ENCODE measurements at regions not wholly inside any gene's neighbourhood (a gene's known extent, or its start where the extent isn't known, plus 50 kb on each side); places are given as distances from the start of the nearest gene placed in this dataset.

DNA sequence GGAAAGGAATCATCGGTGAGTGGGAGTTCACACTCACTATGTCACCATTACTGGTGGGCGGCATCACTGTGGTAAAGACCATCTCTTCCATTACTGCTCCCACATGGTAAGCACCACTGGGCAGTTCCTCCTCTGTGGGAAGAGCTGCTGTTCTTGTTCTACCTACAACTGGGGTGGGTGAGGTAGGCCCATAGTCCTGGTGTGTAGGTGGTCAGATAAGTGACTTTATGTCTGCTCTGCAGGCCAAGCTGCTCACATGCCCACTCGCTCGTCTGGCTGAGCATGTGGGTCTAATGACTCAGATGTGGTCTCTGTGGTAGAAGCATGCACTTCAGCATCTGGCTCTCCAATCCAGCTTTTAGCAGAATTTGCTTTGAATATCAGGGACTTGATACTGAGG, 82.9 kb downstream of the TMEM215 start:
- TF ChIP-seq JUNB (IDR thresholded peaks at IDR 0.05; ENCODE audit: unreplicated experiment) (no peak), POLR2AphosphoS5 (IDR thresholded peaks at IDR 0.05; ENCODE audit: low read depth) (no peak), EZH2phosphoT487 (IDR thresholded peaks at IDR 0.05; ENCODE audit: unreplicated experiment) (no peak), CREB1 (CRISPR knock-in tag; IDR thresholded peaks at IDR 0.05; ENCODE audit: low read depth) (no peak), ETS1 (IDR thresholded peaks at IDR 0.05) (no peak), REST (IDR thresholded peaks at IDR 0.05; ENCODE audit: unreplicated experiment) (no peak), EZH2 (IDR thresholded peaks at IDR 0.05; ENCODE audit: low read depth, unreplicated experiment) (no peak), NANOG (IDR thresholded peaks at IDR 0.05; ENCODE audit: borderline replicate concordance) (no peak), STAT1 (IDR thresholded peaks at IDR 0.05; ENCODE audit: unreplicated experiment) (no peak), ZNF114 (CRISPR knock-in tag; IDR thresholded peaks at IDR 0.05) (no peak), ZNF331 (CRISPR knock-in tag; IDR thresholded peaks at IDR 0.05; ENCODE audit: low read depth) (no peak)
- TF ChIP-seq, protein P1, sequence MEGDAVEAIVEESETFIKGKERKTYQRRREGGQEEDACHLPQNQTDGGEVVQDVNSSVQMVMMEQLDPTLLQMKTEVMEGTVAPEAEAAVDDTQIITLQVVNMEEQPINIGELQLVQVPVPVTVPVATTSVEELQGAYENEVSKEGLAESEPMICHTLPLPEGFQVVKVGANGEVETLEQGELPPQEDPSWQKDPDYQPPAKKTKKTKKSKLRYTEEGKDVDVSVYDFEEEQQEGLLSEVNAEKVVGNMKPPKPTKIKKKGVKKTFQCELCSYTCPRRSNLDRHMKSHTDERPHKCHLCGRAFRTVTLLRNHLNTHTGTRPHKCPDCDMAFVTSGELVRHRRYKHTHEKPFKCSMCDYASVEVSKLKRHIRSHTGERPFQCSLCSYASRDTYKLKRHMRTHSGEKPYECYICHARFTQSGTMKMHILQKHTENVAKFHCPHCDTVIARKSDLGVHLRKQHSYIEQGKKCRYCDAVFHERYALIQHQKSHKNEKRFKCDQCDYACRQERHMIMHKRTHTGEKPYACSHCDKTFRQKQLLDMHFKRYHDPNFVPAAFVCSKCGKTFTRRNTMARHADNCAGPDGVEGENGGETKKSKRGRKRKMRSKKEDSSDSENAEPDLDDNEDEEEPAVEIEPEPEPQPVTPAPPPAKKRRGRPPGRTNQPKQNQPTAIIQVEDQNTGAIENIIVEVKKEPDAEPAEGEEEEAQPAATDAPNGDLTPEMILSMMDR (conservative IDR thresholded peaks at IDR 0.05; ENCODE audit: low read depth in 2 of 2): no peak
- TF ChIP-seq, protein P2, sequence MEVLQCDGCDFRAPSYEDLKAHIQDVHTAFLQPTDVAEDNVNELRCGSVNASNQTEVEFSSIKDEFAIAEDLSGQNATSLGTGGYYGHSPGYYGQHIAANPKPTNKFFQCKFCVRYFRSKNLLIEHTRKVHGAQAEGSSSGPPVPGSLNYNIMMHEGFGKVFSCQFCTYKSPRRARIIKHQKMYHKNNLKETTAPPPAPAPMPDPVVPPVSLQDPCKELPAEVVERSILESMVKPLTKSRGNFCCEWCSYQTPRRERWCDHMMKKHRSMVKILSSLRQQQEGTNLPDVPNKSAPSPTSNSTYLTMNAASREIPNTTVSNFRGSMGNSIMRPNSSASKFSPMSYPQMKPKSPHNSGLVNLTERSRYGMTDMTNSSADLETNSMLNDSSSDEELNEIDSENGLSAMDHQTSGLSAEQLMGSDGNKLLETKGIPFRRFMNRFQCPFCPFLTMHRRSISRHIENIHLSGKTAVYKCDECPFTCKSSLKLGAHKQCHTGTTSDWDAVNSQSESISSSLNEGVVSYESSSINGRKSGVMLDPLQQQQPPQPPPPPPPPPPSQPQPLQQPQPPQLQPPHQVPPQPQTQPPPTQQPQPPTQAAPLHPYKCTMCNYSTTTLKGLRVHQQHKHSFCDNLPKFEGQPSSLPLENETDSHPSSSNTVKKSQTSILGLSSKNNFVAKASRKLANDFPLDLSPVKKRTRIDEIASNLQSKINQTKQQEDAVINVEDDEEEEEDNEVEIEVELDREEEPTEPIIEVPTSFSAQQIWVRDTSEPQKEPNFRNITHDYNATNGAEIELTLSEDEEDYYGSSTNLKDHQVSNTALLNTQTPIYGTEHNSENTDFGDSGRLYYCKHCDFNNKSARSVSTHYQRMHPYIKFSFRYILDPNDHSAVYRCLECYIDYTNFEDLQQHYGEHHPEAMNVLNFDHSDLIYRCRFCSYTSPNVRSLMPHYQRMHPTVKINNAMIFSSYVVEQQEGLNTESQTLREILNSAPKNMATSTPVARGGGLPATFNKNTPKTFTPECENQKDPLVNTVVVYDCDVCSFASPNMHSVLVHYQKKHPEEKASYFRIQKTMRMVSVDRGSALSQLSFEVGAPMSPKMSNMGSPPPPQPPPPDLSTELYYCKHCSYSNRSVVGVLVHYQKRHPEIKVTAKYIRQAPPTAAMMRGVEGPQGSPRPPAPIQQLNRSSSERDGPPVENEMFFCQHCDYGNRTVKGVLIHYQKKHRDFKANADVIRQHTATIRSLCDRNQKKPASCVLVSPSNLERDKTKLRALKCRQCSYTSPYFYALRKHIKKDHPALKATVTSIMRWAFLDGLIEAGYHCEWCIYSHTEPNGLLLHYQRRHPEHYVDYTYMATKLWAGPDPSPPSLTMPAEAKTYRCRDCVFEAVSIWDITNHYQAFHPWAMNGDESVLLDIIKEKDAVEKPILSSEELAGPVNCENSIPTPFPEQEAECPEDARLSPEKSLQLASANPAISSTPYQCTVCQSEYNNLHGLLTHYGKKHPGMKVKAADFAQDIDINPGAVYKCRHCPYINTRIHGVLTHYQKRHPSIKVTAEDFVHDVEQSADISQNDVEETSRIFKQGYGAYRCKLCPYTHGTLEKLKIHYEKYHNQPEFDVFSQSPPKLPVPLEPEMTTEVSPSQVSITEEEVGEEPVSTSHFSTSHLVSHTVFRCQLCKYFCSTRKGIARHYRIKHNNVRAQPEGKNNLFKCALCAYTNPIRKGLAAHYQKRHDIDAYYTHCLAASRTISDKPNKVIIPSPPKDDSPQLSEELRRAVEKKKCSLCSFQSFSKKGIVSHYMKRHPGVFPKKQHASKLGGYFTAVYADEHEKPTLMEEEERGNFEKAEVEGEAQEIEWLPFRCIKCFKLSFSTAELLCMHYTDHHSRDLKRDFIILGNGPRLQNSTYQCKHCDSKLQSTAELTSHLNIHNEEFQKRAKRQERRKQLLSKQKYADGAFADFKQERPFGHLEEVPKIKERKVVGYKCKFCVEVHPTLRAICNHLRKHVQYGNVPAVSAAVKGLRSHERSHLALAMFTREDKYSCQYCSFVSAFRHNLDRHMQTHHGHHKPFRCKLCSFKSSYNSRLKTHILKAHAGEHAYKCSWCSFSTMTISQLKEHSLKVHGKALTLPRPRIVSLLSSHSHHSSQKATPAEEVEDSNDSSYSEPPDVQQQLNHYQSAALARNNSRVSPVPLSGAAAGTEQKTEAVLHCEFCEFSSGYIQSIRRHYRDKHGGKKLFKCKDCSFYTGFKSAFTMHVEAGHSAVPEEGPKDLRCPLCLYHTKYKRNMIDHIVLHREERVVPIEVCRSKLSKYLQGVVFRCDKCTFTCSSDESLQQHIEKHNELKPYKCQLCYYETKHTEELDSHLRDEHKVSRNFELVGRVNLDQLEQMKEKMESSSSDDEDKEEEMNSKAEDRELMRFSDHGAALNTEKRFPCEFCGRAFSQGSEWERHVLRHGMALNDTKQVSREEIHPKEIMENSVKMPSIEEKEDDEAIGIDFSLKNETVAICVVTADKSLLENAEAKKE (CRISPR knock-in tag; IDR thresholded peaks at IDR 0.05): no peak

All from GM23338 (cell line).